Smooth muscle cell of the brain vasculature (primary cell): ENCODE measurements at regions not wholly inside any gene's neighbourhood (a gene's known extent, or its start where the extent isn't known, plus 50 kb on each side); places are given as distances from the start of the nearest gene placed in this dataset.

Source experiments
- DNase-seq: peaks from one replicate; pipeline ENCODE4 v3.0.0-alpha.2; 2012; ENCODE audit warnings: low read depth, low spot score

DNA sequence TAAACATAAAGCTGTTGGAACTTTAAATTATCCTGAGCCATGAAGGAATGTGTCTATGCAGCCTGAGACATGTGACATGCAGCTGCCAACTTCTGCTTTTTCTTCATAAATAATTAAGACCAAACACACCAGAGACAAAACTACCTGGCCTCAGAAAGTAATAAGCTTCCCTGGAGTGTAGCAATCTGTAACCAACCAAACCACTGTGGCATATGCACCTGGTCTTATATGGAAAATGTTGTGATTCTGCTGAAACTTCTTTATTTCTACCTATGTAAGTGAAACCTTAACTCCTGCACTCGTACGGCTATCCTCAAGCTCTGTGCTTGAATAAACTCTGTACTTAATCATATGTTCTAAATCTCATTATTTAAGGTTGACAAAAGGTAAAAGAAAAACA is 515.0 kb downstream of the TMEM182 start:
- DNase-seq: no peak

DNA sequence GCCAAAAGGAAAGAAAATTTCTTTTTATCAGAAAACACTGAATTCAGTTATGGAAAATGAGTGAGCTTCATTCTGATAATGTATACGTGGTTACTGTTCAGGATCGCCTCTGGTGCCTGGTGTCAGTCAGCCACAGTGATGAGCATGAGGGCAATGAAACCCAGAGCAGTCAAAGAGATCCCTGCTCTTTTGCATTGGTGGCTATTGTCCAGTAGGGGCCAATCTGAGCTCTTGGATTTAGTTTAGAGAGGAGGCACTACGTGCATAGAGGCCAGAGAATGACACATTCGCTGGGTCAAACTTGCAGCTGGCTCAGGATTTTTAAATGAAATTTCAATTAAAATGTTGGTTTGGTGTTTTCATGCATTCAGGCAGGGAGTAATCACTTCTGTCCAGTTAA is 522.9 kb downstream of the TMEM182 start:
- DNase-seq: no peak

DNA sequence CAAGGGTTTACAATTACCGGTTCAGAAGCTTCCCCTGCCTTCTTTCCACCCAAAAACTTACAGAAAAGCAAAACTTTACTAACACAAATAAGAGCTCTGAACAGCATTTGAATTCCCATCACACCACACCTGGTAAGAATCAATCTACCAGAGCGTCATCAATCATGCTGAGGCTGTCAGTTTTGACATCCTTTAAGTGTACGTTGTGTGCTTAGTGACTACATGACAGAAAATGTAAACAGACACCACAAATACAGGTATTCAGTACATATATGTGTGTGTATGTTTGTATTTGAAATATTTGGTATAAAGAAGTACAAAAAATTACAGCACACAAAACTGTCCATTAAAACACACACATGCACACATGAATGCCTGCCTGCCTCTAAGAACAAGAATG is 523.5 kb downstream of the TMEM182 start:
- no peak for DNase-seq

DNA sequence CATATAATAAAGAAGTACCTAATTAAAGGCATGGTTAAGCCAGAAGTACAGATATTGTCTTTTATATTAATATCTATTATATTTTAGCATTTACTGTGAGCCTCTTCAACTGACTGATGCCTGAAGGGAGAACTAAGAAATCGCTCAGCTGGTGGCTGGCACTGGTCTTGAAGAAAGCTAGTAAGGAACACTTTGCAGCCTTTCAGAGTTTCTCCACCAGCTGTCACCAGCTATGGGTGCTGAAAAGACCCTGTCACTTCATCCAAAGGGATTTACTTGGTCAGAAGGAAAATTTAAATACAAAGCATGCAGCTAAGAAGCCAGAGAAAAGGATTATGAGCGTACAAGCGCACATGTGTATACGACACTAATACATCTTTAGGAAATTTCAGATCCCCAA is 525.9 kb downstream of the TMEM182 start:
- DNase-seq: no peak

DNA sequence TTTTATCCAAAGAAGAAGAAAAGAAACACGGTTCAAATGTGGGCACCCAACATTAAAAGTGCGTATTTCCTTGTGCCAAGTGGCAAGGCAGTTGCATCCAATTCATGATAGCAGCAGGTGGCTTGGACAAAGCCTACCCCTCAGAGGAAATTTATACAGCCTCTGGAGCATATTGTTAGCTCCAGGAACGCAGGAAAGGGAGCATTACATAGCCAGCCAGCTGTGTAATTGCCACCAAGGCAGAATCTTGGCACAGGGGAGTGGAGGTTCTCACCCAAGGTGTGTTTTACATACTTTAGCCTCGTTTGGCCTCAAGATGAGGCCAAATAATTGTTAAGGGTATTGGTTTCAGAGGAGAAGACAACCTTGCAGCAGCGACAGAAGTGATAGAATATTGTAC is 526.9 kb downstream of the TMEM182 start:
- DNase-seq: no peak

DNA sequence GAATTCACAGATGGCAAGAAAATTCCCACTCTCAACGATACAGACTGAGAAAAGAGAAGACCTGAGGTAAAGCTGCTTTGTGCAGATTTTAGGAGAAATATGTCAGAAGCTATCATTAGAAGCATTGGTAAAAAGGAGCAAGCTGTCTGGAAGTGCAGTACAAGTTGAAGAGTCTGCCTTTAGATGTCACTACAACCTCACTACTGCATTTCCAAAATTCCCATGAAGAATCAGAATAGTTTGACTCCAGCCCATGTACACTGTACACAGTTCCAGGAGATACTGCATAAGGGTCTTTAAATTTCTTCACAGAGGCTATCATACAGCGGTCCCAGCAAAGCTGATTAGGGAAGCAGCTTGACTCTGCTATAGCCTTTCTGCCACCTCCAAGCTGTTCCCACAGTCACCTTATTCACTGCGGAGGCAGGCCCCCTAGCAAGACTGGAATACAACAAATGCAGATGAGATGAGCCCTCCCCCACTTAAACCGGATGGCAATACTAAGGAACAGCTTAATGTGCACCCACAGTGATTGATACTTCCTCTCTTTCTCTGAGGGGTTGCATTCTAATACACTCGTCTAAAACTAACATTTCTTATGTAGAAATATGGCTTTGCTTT is 527.4 kb downstream of the TMEM182 start:
- DNase-seq: no peak

DNA sequence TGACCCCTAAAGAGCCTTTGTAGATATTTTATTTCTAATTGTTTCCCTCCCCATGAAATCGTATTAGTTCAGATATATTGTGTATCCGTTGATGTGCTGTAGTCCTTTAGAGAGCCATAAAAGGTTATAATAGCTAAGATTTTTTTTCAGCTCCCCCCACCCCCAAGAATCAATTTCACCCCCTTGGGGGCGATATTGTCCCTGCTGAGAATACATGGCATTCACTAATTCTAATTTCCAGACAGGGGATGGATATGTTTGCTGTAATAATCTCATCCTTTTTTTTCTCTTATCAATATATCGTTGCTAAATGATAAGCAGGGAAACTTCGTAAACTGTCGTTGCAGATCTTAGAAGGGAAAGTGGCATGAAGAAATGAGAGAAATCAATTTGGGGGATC is 530.7 kb downstream of the TMEM182 start:
- no peak for DNase-seq

DNA sequence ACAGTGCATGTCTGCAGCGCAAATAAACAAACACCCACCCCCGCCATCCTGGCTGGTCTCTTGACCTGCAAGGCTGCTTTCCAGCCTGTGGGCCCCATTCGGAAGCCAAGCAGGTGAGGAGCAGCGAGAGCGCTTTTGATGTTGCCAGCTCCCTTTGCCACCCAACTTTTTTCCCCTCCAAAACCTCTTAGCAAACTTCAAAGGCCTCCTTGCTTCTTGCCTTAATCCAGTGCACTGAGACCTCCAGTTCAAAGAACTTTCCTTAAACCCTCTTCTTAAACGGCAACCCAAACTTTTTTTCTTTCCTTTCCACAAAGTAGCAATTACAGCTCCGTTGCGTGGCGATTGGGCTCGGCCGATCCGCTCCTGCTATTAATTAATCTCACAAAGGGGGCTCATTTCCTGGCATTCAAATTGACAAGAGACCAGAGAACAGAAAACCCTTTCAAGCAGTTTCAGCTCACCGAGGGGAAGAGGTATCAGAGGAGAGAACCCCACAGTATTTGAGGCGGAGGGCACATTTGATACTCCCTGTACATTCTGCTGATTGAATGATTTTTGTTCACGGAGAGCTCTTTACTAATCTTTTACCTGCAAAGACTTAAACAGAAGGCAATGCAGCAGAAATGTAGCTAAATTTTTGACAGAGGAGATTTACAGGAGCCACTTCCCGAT is 531.4 kb downstream of the TMEM182 start:
- no peak for DNase-seq

DNA sequence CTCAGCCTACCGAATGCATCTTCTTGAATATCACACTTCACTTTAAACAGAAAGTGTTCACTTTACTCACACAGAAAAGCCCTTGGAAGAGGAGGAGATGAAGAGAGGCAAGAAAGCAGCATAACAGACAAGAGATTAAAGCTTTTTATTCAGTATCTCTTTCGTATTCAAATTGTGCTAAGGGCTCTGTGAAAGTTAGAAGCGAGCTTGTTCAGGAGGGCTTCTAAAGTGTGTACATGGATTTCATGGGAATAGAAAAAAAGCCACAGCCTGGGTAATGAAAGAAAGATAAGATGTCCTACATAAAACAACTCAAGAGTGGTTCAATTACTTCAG is 531.9 kb downstream of the TMEM182 start:
- DNase-seq: no peak

DNA sequence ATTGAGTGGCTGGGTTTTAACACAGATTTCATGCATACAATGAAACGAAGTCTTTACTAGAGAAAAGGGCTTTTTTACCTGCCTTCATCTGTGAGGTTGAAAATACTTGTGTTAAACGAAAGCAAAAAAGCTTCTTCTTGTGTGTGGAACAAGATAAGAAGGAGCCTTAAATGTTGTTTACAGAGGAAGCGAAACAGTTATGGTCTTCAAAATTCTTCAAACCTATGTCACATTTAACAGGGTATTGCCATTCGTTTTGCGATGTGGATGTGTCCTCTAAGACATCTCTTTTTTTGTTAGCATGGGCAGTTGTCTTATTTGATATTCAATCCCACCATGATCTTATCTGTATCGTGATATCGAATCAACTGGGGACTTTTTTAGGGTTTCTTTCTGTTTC is 532.6 kb downstream of the TMEM182 start:
- no peak for DNase-seq

DNA sequence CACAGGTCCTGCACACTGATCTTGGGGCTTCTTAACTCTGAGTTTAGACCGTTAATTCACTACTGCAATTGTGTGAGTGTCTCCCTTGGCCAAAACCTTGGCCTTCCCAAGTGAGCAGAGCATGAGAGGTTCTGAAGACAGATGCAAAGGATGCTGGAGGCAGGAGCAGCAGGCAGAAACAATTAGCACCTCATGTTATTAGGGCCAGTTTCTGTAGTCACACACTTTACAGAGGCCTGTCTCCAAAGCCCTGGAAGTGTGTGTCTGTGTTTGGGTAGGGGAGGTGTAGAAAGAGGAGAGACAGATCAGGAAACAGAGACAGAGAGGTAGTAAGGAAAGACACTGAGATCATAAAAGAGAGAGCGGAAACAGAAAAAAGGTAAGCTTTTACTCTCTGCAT is 533.8 kb downstream of the TMEM182 start:
- no peak for DNase-seq

DNA sequence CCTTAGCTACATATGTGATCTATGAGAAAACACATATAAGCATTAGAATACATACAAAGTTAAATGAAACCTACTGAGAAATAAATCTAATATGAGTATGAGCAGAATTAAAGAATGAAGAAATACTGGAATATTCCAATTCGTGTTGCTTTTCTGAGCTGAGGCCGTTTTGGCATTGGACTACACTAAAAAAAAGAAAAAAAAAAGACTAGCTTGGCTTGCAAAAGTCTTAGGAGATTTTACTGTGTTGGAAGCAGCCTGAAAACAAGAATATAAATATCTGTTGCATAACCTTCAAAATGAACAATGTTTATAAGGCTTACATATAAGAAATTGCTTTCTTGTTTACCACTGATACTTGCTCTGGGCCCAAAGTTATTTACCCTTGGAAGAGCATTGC is 562.8 kb downstream of the TMEM182 start:
- no peak for DNase-seq

DNA sequence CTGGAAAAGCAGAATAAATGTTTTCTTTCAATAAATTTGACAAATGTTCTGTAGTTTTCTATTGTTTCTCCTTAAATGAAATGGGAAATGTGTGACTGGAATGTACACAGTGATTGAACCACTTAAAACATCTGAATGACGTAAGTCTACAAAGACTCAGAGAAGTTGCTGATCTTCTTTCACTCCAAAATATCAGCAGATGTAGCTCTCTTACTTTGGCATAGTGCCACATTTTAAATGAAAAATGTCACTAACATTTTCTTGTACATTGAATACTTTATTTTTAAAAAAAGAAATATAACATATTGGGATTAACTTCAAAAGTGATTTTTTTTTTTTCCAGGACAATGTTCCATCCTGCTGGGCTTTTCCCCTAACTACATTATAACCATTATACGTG is 565.6 kb downstream of the TMEM182 start:
- no peak for DNase-seq

DNA sequence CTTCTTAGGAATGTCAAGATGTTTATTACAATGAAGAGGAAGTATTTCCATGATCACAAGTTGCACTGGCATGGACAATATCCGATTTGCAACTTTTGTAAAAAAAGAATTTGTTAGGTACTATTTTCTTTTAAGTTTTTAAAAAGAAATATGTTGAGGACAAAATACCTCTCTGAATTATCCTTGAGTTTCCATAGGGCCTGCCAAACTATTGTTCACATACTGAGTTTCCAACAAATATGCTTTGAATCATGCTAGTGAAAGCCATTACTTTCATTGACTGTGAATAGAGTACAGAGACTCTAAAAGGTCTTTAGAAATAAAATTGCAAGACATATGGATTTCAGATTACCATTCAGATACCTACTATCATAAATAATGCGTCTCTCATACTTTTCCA is 566.1 kb downstream of the TMEM182 start:
- DNase-seq: no peak

DNA sequence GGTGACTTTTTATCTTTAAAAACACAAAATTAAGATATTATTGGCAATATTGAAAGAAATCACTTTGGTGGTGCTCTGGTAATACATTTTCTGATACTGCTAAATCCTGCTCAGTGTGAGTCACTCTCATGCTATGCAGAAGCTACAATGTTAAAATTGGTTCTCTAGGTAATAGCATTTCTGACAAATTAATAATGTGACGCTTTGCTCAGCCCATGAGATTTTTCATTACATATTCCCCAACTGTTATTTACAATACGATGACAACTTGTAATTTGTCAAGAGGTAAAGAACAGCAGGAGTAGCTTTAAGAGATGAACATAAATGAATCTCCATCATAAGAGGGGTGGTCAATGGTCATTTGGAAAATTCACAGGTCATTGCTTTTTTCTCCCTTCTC is 573.6 kb downstream of the TMEM182 start:
- DNase-seq: no peak

DNA sequence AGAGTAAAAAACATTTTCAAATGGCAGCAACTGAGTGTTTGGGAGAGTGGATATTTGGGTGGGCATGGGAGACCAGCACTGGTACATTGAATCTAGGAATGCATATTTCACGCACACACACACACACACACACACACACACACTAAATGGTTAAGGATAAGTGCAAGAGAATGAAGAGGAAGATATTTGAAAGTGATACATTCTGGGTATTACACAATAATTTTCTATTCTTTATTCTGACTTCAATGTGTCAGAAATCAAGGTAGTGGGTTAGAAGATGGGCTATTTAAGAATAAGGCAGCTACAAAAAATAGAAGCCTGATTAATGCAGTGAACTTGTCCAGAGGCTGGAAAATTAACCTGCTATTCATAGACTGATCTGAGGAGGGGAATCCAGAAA is 577.0 kb downstream of the TMEM182 start:
- DNase-seq: no peak

DNA sequence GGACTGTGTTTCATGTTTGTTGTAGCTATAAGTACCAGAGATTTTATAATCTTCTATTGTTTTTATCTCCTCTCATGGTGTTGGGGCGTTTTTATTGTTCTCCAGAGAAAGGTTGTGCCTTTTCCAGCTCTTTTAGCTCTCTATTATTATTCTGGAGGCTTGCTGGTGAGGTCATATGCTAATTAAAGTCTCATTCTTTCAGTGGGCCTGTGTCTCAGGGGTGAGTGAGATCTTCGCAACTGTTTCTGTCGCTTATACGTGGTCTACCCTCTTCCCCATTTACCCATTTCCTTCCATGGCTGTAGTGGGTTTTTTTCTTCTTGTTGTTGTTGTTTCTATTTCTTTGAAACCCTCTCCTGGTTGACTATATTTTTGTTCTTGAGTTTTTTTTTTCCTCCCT is 584.9 kb downstream of the TMEM182 start:
- no peak for DNase-seq

DNA sequence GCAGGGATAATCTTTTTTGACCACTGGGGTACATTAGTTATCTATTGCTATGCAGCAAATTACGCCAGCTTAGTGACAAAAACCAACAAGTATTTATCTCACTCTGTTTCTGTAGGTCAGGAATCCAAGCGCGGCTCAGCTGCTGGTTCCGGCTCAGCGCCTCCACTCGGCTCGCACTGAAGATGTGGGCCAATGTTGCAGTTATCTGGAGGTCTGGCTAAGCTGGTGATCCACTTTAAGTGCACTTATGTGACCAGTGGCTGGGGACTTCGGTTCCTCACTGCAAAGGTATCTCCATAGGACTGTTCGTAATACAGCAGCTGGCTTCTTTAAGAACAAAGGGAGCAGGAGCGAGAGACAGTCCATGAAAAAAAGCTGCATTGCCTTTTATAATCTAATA is 591.9 kb downstream of the TMEM182 start:
- DNase-seq: no peak

DNA sequence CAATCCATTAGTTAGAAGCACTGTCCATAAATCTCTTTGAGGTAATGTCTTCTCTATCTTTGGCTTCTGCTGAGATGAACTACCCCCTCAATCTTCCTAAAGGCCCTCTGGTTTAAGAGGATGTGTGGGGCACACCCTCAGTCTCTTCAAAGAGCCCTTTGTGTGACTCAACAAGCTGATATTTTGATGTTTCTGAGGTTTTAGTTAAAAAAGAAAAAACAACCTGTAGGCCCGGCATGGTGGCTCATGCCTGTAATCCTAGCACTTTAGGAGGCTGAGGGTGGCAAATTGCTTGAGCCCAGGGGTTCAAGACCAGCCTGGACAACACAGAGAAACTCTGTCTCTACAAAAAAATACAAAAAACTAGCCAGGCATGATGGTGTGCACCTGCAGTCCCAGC is 593.5 kb downstream of the TMEM182 start:
- no peak for DNase-seq

DNA sequence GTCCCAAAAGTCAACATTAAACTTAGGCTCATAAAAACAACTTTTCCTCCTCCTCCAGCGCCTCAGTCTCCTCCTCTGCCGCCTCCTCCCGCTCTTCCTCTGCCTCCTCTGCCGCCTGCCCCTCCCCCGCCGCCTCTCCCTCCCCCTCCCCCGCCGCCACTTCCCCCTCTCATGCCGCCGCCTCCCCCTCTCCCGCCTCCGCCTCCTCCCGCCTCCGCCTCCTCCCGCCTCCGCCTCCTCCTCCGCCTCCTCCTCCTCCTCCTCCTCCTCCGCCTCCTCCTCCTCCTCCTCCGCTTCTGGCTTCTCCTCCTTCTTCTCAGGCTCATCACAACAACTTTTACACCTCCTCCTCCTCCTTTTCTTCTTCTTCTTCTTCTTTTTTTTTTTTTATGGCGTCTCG is 599.9 kb downstream of the TMEM182 start:
- no peak for DNase-seq

DNA sequence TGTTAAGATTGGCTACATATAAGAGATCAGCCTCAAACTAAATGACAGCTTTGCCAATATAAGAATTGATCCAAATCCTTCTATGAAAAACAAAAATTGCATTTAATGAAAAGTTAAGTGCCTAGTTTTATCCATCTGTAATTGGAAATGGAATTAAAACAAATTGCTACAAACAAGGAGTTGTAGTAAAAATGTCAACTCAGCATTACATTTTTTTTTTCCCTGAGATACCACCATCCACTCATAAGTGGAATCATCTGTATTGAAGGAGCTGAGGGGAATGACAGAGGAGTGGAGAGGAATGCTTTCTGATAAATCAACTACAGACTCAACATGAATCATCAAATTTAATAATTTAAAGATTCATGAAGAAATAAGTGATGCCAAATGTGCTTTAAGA is 601.8 kb downstream of the TMEM182 start:
- no peak for DNase-seq

DNA sequence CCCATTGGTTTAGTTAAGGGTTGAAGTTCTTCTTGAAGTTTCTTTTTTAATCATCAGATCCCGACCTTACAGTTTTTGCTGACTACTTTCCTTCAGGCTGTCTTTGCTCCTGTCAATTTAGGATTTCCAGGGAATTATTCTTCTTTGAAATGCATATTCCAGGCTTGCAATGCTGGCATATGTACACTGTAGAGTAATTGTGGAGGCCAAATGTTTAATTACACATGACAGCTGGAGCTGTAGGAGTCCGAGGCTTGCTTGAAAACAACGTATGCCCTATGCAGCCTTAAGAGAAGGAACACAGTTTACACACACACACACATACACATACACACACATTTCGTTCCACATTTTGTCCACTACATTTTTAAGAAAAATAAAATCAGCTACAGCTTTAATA is 602.3 kb downstream of the TMEM182 start:
- no peak for DNase-seq

DNA sequence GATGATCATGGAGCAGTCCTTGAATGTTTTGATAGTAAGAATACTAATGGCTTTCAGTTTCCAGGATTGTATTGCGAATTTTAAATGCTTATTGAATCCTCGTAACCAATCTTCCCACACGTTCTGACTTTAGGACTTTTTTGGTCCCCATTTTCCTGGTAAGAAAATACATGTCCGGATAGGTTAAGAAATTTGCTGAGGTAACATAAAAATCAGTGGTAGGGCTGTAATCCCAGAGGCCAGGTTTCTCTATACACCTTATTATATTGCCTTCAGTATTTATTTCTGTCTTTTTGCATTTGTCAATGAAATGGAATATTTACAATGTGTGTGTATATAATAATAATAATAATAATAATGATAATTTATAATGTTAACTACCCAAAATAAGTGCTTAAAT is 603.2 kb downstream of the TMEM182 start:
- DNase-seq: no peak

DNA sequence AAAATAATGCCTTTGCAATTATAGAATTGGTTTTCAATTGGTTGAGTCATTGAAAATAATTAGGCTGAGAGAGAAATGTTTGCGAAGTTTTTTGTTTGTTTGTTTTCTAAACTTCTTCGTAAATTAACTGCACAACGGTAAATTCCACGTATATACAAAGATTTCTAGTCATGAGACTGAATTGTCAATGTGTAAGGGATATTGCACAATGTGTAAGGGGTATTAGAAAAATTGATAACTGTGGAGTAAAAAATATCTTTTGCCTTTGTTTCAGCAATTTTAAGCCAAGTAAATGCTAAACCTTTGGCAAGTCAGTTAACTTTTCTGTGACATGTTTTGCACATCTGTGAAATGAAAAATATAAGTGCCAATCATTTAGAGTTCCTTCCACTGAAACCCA is 606.0 kb downstream of the TMEM182 start:
- DNase-seq: no peak
